Activated naive CD4-positive, alpha-beta T cell treated with anti-CD3 and anti-CD28 coated beads, Interleukin-2, amount 50 U/mL, for 24 hours (primary cell): ENCODE measurements at regions not wholly inside any gene's neighbourhood (a gene's known extent, or its start where the extent isn't known, plus 50 kb on each side); places are given as distances from the start of the nearest gene placed in this dataset.
"Not testable (repeated sequence)": the region's sequence is repeated elsewhere in the genome, so short reads cannot be mapped to it uniquely, and the experiment has no call there.

Experiments used
- H3K27ac Mint-ChIP-seq: one replicate; pipeline ENCODE4 v1.8.0; 2021; ENCODE audit warnings: mild to moderate bottlenecking, mixed read lengths
- H3K27me3 Mint-ChIP-seq: one replicate; pipeline ENCODE4 v1.8.0; 2021; ENCODE audit warnings: mixed read lengths
- H3K36me3 Mint-ChIP-seq: one replicate; pipeline ENCODE4 v1.8.0; 2021; ENCODE audit warnings: mixed read lengths
- H3K4me1 Mint-ChIP-seq: one replicate; pipeline ENCODE4 v1.8.0; 2021; ENCODE audit warnings: mixed read lengths
- H3K4me3 Mint-ChIP-seq: one replicate; pipeline ENCODE4 v1.8.0; 2021; ENCODE audit warnings: mild to moderate bottlenecking, mixed read lengths
- H3K9me3 Mint-ChIP-seq: one replicate; pipeline ENCODE4 v1.8.0; 2021; ENCODE audit warnings: mixed read lengths

DNA sequence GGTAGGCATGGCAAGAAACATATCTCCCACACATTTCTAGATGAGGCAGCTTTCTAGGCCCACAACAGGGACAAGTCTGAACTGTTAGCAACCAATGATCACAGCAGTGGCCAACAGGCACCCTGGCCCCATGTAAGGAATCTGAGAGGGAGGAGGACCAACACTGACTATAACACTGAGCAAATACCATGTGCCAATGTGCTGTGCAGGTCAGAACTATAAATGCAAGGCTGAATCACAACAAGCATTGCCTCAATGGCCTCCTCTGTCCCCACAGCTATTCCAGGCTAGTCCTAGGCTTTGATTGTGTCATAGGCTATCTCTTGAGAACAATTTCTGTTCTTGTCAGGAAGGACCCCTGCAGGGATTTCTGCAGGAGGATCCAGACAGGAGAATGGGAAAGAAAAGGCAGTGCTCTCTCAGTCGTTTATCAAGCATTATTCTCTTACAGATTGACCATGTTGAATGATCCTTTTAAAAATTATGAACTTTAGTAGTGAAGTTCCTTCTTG, 221.2 kb downstream of the TLE1 start:
- H3K36me3 Mint-ChIP-seq, result no peaks in the 10 kb centered on the region
- no peaks in the 10 kb centered on the region for H3K4me1 Mint-ChIP-seq
- H3K27me3 Mint-ChIP-seq, result no peaks in the 10 kb centered on the region
- H3K4me3 Mint-ChIP-seq, result no peak overlapping the region
- H3K9me3 Mint-ChIP-seq, result no peaks in the 10 kb centered on the region
- H3K27ac Mint-ChIP-seq, result no peak overlapping the region

- Mint-ChIP-seq H3K27ac (no peak overlapping the region), H3K4me1 (no peaks in the 10 kb centered on the region), H3K4me3 (no peak overlapping the region), H3K36me3 (no peaks in the 10 kb centered on the region), H3K9me3 (no peaks in the 10 kb centered on the region), H3K27me3 (no peaks in the 10 kb centered on the region)
These were observed 222.4 kb downstream of the TLE1 start for GRCh38 chr9:81466981-81467380.

DNA sequence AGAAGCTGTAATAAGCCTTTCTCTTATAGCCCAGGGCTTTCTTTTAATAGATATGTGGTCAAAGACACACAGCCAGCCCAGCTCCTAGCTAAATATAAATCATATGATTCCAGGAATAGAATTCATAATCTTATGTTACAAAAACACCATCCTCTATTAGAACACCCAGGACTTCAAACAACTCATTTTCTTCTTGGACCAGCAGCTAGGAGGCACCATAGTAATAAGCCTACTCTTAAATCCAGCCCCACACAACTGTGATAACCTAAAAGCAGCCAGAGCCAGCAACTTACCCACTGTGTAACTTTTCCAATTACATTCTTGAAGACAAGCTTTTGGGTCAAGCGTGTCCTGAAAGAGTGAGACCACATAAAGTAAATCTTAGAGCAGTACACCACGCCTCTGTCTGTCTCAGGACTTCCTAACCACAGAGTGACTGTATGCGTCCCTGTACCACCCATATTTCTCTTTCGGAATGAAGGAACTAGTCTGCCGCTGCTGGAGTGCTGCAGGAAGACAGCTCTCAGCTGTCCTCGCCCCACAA, 223.8 kb downstream of the TLE1 start:
- no peaks in the 10 kb centered on the region for H3K27me3 Mint-ChIP-seq
- H3K27ac Mint-ChIP-seq, result no peak overlapping the region
- no peak overlapping the region for H3K4me3 Mint-ChIP-seq
- no peaks in the 10 kb centered on the region for H3K4me1 Mint-ChIP-seq
- H3K9me3 Mint-ChIP-seq, result no peaks in the 10 kb centered on the region
- H3K36me3 Mint-ChIP-seq, result no peaks in the 10 kb centered on the region

GRCh38 chr9:81462801-81463200, 226.5 kb downstream of the TLE1 start:
- Mint-ChIP-seq H3K27ac (no peak overlapping the region), H3K9me3 (no peaks in the 10 kb centered on the region), H3K27me3 (no peaks in the 10 kb centered on the region), H3K4me1 (no peaks in the 10 kb centered on the region), H3K36me3 (no peaks in the 10 kb centered on the region), H3K4me3 (no peak overlapping the region)

DNA sequence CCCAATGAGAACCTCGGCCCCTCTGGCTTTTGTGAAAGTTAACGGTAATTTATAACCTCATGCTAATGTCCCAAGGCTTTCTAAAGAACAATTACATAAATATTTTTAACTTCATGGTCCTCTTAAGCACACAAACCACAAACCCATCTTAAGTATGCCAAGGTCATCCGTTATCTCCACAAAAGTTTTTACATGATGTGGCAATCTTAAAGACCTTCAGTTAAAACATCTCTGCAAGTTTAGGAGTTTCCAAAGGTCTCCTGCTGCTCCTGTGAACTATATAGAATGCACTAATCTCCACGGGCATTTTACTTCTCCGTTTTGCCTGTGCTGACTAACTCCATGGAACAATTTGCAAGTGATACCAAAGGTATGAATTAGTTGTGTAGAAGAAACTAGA, 228.2 kb downstream of the TLE1 start:
- H3K4me3 Mint-ChIP-seq, result no peak overlapping the region
- H3K9me3 Mint-ChIP-seq, result no peaks in the 10 kb centered on the region
- no peak overlapping the region for H3K27ac Mint-ChIP-seq
- no peaks in the 10 kb centered on the region for H3K27me3 Mint-ChIP-seq
- no peaks in the 10 kb centered on the region for H3K36me3 Mint-ChIP-seq
- H3K4me1 Mint-ChIP-seq, result no peaks in the 10 kb centered on the region

GRCh38 chr9:81460693-81461092, 228.7 kb downstream of the TLE1 start:
- Mint-ChIP-seq H3K27ac (no peak overlapping the region), H3K9me3 (no peaks in the 10 kb centered on the region), H3K4me3 (no peak overlapping the region), H3K27me3 (no peaks in the 10 kb centered on the region), H3K36me3 (no peaks in the 10 kb centered on the region), H3K4me1 (no peaks in the 10 kb centered on the region)

DNA sequence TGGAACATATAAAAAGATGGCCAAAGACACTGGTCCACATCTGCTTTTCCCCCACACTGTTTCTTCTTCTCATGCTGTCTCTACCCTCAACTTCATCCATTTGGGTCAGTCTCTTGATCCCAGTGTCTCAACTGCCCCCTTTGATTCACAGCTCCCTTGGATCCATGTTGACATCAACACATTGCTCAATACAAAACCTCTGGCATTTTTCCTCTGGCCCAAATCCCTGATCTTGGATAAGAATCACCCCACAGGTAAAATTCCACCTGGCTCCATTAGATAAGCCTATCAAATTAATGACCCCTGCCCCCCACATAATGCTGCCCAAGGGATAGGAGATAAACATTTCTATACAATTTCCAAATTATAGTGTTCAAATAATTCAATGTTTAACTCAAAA, 229.8 kb downstream of the TLE1 start:
- Mint-ChIP-seq H3K27ac (no peak overlapping the region), H3K4me3 (no peak overlapping the region), H3K27me3 (no peaks in the 10 kb centered on the region), H3K36me3 (no peaks in the 10 kb centered on the region), H3K4me1 (no peaks in the 10 kb centered on the region), H3K9me3 (no peaks in the 10 kb centered on the region)

DNA sequence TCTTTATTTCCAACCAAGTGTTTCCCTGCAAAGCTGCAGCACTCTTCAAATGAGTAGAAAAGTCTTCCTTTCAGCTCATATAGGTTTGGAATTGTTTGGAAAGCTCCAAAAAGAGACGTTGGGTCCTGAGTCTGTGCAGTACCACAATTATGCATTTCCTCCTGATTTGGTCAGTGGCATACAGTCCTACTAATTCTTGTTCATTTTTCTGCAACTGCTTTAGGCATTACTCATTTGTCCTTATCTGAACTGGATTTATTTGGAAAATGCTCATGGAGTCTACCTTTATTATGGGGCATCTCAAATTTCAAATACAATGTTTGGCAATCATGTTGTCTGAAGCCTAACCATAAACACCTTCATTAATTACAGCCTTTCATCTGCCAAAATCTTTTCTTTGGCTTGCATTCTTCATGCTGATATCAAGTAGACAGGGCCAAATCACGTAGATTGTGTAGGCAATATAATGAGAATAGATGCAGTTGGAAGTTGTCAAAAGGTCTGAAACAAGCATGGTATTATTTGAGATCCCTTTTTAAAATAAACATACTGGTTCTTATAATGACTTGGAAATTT, 232.8 kb downstream of the TLE1 start:
- no peak overlapping the region for H3K4me3 Mint-ChIP-seq
- no peak overlapping the region for H3K27ac Mint-ChIP-seq
- H3K4me1 Mint-ChIP-seq, result no peaks in the 10 kb centered on the region
- H3K9me3 Mint-ChIP-seq, result no peaks in the 10 kb centered on the region
- no peaks in the 10 kb centered on the region for H3K36me3 Mint-ChIP-seq
- H3K27me3 Mint-ChIP-seq, result no peaks in the 10 kb centered on the region

DNA sequence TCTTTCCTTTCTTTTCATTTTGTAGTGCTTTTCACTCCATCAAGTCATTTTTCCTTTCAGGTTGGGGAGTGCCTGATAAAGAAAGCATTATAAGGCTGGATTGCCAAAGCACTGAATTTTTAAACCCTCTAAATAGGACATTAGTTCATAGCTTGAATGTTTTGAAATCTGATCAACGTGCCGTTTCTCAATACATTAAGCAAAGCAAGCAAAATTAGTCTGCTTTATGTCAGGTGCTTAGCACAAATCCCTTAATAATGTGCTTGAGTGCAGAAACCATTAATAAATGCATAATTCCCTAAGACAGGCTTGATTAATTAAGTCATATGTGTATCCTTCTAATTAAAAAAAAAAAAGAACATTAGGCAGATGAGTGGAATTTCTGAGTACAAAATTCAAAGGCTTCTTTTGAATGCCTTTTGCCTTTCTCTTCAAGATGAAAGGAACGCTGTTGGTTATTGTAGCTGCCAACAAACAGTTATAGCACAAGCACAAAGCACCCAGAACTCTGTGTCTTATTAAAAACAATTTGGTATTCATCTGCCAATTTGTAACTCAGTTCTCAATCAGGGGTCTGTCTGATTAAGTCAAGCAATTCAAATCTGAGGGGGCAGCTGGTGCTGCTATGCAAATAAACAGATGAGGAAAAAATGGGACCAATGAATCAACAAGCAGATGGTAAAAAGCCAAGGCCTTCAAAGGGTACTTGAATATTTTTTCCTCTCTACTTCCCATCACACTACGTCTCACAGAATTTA, 233.7 kb downstream of the TLE1 start:
- Mint-ChIP-seq H3K27me3 (no peaks in the 10 kb centered on the region), H3K36me3 (no peaks in the 10 kb centered on the region), H3K4me1 (no peaks in the 10 kb centered on the region), H3K27ac (no peak overlapping the region), H3K4me3 (no peak overlapping the region), H3K9me3 (no peaks in the 10 kb centered on the region)

GRCh38 chr9:81445331-81445921, 243.9 kb downstream of the TLE1 start:
- Mint-ChIP-seq H3K36me3 (no peaks in the 10 kb centered on the region), H3K4me1 (no peaks in the 10 kb centered on the region), H3K27ac (no peak overlapping the region), H3K27me3 (no peaks in the 10 kb centered on the region), H3K9me3 (peaks cover 20% of the 10 kb centered on the region), H3K4me3 (no peak overlapping the region)

DNA sequence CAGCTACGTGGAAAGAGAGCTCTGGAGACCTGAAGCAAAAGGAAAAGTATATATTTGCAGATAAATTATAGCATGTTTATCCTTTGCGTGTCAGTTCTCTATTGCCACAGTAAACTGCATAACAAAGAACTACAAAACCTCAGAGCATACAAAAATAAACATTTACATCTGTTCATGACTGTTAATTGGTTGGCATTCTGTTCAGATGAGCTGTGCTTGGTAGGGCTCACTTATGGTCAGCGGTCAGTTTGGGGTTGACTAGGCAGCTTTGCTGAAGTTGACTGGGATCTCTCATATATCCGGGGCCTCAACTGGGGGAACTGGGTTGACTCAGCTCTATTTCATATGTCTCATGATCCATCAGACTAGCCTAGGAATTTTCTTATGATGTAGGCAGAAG, 257.7 kb downstream of the TLE1 start:
- H3K9me3 Mint-ChIP-seq, result no peaks in the 10 kb centered on the region
- no peaks in the 10 kb centered on the region for H3K36me3 Mint-ChIP-seq
- no peak overlapping the region for H3K27ac Mint-ChIP-seq
- H3K4me3 Mint-ChIP-seq, result no peak overlapping the region
- H3K27me3 Mint-ChIP-seq, result no peaks in the 10 kb centered on the region
- H3K4me1 Mint-ChIP-seq, result no peaks in the 10 kb centered on the region

DNA sequence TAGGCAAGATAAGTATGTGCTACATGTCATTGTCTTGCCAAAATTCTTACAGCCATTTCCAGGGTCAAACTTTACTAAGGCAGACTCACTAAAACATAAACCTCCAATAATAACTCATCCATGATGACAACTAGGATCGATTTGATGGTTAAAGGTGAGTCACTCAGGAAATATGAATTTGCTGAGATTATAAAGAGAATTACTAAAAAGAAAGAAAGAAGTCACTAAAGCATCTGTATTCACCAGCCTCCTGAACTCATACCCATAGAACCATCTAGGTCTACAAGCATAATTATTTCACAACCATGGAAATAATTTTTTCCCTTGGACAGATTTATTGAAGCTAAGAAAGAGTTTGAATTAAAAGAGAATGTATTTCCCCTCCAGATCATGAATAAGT, 258.6 kb downstream of the TLE1 start:
- Mint-ChIP-seq H3K27me3 (no peaks in the 10 kb centered on the region), H3K9me3 (peaks cover 4% of the 10 kb centered on the region), H3K4me1 (no peaks in the 10 kb centered on the region), H3K27ac (no peak overlapping the region), H3K36me3 (no peaks in the 10 kb centered on the region), H3K4me3 (no peak overlapping the region)

DNA sequence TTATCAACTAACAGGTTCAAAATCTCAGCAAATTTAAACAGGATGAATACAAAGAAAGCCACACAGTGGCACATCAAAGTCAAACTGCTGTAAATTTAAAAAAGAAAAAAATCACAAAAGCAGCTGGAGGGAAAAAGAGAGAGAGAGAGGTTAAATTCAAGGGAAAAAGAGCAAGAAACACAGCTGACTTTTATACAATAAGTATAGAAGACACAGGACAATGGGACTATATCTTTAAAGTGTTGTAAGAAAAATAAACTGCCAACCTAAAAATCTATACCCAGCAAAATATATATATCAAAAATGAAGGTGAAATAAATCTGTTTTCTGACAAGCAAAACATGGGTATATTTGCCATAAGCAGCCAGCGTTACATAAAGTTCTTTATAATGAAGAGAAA, 261.5 kb downstream of the TLE1 start:
- H3K27me3 Mint-ChIP-seq, result no peaks in the 10 kb centered on the region
- no peak overlapping the region for H3K4me3 Mint-ChIP-seq
- H3K36me3 Mint-ChIP-seq, result no peaks in the 10 kb centered on the region
- H3K27ac Mint-ChIP-seq, result no peak overlapping the region
- no peaks in the 10 kb centered on the region for H3K4me1 Mint-ChIP-seq
- H3K9me3 Mint-ChIP-seq, result peaks cover 7% of the 10 kb centered on the region

DNA sequence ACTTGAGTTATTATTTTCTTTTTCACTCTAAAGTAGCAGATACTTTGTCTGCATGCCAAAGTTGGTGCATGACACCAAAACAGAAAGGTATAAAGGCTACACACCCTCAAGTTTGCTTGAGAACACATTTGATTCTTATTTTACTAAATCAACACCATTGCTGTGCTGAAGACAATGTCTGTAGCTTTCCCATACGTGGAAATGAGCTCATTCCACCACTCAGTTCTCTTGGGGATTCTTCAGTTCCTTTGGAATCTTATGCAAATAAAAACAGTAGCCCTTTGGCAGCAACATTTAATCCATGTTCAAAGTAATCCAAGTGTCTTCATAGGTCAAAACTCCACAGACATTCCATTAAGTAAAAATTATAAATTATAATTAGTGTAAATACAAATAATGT, 264.9 kb downstream of the TLE1 start:
- no peaks in the 10 kb centered on the region for H3K27me3 Mint-ChIP-seq
- H3K27ac Mint-ChIP-seq, result no peak overlapping the region
- no peak overlapping the region for H3K4me3 Mint-ChIP-seq
- H3K9me3 Mint-ChIP-seq, result peaks cover 11% of the 10 kb centered on the region
- H3K36me3 Mint-ChIP-seq, result no peaks in the 10 kb centered on the region
- no peaks in the 10 kb centered on the region for H3K4me1 Mint-ChIP-seq

GRCh38 chr9:81423589-81424326, 265.6 kb downstream of the TLE1 start:
- no peaks in the 10 kb centered on the region for H3K27me3 Mint-ChIP-seq
- no peak overlapping the region for H3K27ac Mint-ChIP-seq
- peaks cover 11% of the 10 kb centered on the region for H3K9me3 Mint-ChIP-seq
- H3K4me3 Mint-ChIP-seq, result no peak overlapping the region
- H3K36me3 Mint-ChIP-seq, result no peaks in the 10 kb centered on the region
- H3K4me1 Mint-ChIP-seq, result no peaks in the 10 kb centered on the region

DNA sequence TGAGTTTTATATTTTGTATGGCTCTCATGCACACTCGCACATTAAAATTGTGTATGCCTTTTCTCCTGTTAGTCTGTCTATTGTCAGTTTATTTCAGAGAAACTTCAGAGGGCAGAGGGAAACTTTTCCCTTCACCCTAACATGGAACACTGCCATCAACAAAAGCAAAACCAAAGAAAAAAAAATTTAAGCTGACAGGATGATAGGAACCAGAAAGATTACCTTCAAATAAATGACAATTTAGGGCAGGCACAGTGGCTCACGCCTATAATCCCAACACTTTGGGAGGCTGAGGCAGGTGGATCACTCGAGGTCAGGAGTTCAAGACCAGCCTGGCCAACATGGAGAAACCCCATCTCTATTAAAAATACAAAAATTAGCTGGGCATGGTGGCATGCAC, 268.3 kb downstream of the TLE1 start:
- H3K9me3 Mint-ChIP-seq, result peaks cover 22% of the 10 kb centered on the region
- H3K4me3 Mint-ChIP-seq, H3K4me1 Mint-ChIP-seq, H3K36me3 Mint-ChIP-seq, H3K27me3 Mint-ChIP-seq, H3K27ac Mint-ChIP-seq: not testable (repeated sequence)
